ENCODE measurements at regions not wholly inside any gene's neighbourhood (a gene's known extent, or its start where the extent isn't known, plus 50 kb on each side); places are given as distances from the start of the nearest gene placed in this dataset.
"Not testable (repeated sequence)": the region's sequence is repeated elsewhere in the genome, so short reads cannot be mapped to it uniquely, and the experiment has no call there.

DNA sequence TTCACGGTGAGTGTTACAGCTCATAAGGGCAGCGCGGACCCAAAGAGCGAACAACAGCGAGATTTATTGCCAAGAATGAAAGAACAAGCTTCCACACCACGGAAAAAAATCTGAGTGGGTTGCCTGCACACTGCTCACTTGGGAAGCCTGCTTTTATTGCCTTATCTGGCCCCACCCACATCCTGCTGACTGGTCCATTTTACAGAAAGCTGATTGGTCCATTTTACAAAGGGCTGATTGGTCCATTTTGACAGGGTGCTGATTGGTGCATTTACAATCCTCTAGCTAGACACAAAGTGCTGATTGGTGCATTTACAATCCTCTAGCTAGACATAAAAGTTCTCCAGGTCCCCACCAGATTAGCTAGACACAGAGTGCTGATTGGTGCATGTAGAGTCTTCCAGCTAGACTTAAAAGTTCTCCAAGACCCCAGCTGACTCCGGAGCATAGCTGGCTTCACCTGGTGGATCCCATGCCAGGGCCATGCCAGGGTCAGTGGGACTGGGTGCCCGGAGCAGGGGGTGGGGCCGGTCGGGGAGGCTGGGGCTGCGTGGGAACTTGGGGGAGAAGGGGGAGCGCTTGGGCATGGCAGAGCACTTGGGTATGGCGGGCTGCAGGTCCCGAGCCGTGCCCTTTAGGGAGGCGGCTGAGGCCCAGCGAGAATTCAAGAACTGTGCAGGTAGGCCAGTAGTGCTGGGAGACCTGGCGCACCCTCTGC lies 75.4 kb upstream of the ATP1A1 start:
- H3K4me3 ChIP-seq: no peak overlapping the region
- DNase-seq: no peak
- WGBS, 2 donors: 97 to 99% methylated on average over 13 to 18 of the region's 18 CpGs
- H3K4me1 ChIP-seq: peaks cover 5 to 17% (median 7%) of the 10 kb centered on the region in 3 donors
- intact Hi-C loops (cut with DNase I): no loop called here
- ATAC-seq: no peak
- H3K36me3 ChIP-seq: no peaks in the 10 kb centered on the region
- TF ChIP-seq, protein P1, sequence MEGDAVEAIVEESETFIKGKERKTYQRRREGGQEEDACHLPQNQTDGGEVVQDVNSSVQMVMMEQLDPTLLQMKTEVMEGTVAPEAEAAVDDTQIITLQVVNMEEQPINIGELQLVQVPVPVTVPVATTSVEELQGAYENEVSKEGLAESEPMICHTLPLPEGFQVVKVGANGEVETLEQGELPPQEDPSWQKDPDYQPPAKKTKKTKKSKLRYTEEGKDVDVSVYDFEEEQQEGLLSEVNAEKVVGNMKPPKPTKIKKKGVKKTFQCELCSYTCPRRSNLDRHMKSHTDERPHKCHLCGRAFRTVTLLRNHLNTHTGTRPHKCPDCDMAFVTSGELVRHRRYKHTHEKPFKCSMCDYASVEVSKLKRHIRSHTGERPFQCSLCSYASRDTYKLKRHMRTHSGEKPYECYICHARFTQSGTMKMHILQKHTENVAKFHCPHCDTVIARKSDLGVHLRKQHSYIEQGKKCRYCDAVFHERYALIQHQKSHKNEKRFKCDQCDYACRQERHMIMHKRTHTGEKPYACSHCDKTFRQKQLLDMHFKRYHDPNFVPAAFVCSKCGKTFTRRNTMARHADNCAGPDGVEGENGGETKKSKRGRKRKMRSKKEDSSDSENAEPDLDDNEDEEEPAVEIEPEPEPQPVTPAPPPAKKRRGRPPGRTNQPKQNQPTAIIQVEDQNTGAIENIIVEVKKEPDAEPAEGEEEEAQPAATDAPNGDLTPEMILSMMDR (IDR thresholded peaks at IDR 0.05): no peak
- no peaks in the 10 kb centered on the region for H3K27me3 ChIP-seq
- H3K27ac ChIP-seq: no peak overlapping the region
- no peaks in the 10 kb centered on the region for H3K9me3 ChIP-seq
- no peak for FAIRE-seq

DNA sequence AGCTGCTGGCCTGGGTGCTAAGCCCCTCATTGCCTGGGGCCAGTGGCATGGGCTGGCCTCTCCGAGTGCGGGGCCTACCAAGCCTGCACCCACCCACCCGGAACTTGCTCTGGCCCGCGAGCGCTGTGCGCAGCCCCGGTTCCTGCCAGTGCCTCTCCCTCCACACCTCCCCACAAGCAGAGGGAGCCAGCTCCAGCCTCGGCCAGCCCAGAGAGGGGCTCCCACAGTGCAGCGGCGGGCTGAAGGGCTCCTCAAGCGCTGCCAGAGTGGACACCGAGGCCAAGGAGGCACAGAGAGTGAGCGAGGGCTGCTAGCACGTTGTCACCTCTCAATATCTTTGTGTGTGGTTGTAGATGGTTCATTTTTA lies 74.8 kb upstream of the ATP1A1 start:
- FAIRE-seq; H3K27me3 ChIP-seq; H3K27ac ChIP-seq; H3K4me3 ChIP-seq; intact Hi-C loops (cut with DNase I); H3K36me3 ChIP-seq; H3K9me3 ChIP-seq; ATAC-seq: not testable (repeated sequence)
- peak in 1 of 6 donors; percentile 62 for DNase-seq
- peaks cover 5 to 16% (median 7%) of the 10 kb centered on the region in 3 donors for H3K4me1 ChIP-seq
- WGBS, 2 donors: 89% methylated on average over 15 of the region's 15 CpGs

DNA sequence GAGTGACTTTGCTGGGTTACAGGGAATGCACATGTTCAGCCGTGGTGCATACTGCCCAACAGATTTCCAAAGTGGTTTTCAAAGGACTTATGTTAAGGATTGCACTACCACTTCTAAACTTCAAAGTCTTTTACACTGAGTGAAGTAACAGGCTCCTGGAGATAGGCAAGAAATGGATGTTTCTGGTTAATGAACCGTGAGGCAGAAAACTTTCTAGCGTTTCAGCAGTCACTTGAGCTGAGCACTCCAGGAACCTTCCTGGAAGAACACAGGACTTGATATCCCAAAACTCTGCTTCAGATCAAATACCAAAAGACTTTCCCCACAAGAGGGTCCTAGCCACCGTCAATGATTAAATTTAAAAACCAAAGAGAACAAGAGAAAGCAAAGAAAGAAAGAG lies 74.3 kb upstream of the ATP1A1 start:
- FAIRE-seq (no peak), ATAC-seq (no peak), DNase-seq (no peak)
- 91 to 94% methylated on average over 4 of the region's 4 CpGs for WGBS, 2 donors
- Histone ChIP-seq H3K4me3 (no peak overlapping the region), H3K27me3 (no peaks in the 10 kb centered on the region), H3K4me1 (peaks cover 5 to 12% (median 7%) of the 10 kb centered on the region in 3 donors), H3K27ac (peak overlapping the region in 1 of 4 donors; percentile 27), H3K9me3 (no peaks in the 10 kb centered on the region), H3K36me3 (no peaks in the 10 kb centered on the region)
- intact Hi-C loops (cut with DNase I): no loop called here
- TF ChIP-seq, protein P1 (IDR thresholded peaks at IDR 0.05): no peak

DNA sequence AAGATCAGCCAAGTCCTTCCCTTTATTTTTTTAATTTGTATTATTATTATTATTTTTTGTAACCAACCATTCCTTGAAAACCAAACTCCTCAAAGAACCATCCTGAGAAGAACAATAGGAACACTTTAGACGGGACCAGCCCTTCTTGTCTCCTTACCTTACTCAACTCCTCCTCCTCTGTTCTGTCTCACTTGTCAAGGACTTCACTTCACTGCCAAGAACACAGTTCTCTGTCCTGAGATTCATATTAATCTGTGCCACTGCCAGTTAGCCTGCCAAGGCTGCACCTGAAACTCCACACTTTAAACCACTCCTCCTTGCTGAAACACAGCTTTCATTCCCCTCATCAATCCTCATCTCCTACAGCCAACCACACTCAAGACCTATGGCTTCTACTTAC lies 73.8 kb upstream of the ATP1A1 start:
- H3K27ac ChIP-seq: peak overlapping the region in 1 of 4 donors; percentile 27
- ATAC-seq (peak; percentile 43 to 86 (median 76)), FAIRE-seq (no peak), DNase-seq (no peak)
- WGBS, 2 donors: 13 to 19% methylated on average over 1 of the region's 1 CpG
- intact Hi-C loops (cut with DNase I): no loop called here
- H3K36me3 ChIP-seq: no peaks in the 10 kb centered on the region
- H3K4me3 ChIP-seq: no peak overlapping the region
- TF ChIP-seq, protein P1 (IDR thresholded peaks at IDR 0.05): no peak
- peaks cover 5 to 12% (median 7%) of the 10 kb centered on the region in 3 donors for H3K4me1 ChIP-seq
- no peaks in the 10 kb centered on the region for H3K9me3 ChIP-seq
- no peaks in the 10 kb centered on the region for H3K27me3 ChIP-seq

DNA sequence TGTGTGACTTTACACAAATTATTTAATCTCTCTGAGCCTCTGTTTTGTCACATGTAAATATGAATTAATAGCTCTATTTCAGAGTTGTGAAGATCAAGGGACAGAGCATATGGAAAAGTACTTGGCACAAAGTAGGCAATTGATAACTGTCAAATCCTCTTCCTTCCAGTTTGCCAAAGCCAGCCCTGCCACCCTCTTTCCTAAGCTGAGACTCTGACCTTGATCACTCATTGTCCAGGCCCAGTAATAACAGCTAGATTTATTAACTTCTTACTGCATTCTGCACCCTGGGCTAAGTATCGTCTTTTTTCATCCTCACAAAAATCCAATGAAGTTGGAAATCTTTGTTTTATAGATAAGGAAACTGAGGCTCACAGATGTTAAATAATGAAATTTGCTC lies 70.8 kb upstream of the ATP1A1 start:
- no peaks in the 10 kb centered on the region for H3K9me3 ChIP-seq
- ATAC-seq (peak in 1 of 4 donors; percentile 26), FAIRE-seq (no peak), DNase-seq (no peak)
- H3K27ac ChIP-seq: no peak overlapping the region
- intact Hi-C loops (cut with DNase I): no loop called here
- H3K27me3 ChIP-seq: no peaks in the 10 kb centered on the region
- H3K4me3 ChIP-seq: no peak overlapping the region
- 28% methylated on average over 1 of the region's 1 CpG for WGBS, 2 donors
- TF ChIP-seq, protein P1 (IDR thresholded peaks at IDR 0.05): no peak
- no peaks in the 10 kb centered on the region for H3K36me3 ChIP-seq
- H3K4me1 ChIP-seq: peaks cover 5 to 12% (median 7%) of the 10 kb centered on the region in 3 donors
